GM06990 (cell line): ENCODE measurements at regions not wholly inside any gene's neighbourhood (a gene's known extent, or its start where the extent isn't known, plus 50 kb on each side); places are given as distances from the start of the nearest gene placed in this dataset.

ENCODE experiments used
- DNase-seq: peaks from one replicate; pipeline ENCODE4 v3.0.0-alpha.2; 2011; ENCODE audit not compliant: insufficient read length; ENCODE audit errors: extremely low read depth
- H3K27me3 ChIP-seq: replicated peaks from 2 replicates; pipeline ENCODE4 v1.6.0; 2011; ENCODE audit warnings: low read length; ENCODE audit not compliant: control insufficient read depth, insufficient read depth
- H3K36me3 ChIP-seq: 2 replicates; pipeline ENCODE4 v1.5.1; 2011; ENCODE audit warnings: low read length; ENCODE audit not compliant: control insufficient read depth, insufficient read depth
- H3K4me3 ChIP-seq: replicated peaks from 2 replicates; pipeline ENCODE4 v1.5.1; 2011; ENCODE audit warnings: low read depth, mild to moderate bottlenecking, control low read depth, low read length
- TF ChIP-seq, protein P1 (sequence below): IDR thresholded peaks from 2 replicates; pipeline ENCODE4 v1.5.1; 2011; ENCODE audit warnings: low read length, control low read depth, mild to moderate bottlenecking, inconsistent platforms; ENCODE audit not compliant: insufficient read depth, poor library complexity, severe bottlenecking

DNA sequence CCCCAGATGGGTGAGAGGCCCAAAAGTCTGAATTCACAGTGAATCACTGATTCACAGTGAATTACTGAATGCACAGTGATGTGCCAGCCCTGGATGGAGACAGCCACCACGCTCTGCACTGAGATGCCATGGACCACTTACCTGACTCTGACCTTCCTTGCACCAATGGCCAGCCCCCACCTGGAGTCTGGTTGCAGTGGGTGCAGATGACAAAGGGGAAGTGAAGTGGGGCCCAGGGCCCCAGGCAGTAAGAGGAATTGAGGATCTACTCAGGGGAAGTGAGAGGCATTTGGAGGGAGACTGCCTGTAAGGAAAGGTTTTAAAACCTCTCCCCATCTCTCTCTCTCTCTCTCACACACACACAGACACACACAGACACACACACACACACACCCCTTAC, 412.1 kb downstream of the CYLC2 start:
- DNase-seq = no peak
- Histone ChIP-seq H3K4me3 (no peak overlapping the region), H3K36me3 (no peaks in the 10 kb centered on the region), H3K27me3 (no peaks in the 10 kb centered on the region)
- TF ChIP-seq, protein P1, sequence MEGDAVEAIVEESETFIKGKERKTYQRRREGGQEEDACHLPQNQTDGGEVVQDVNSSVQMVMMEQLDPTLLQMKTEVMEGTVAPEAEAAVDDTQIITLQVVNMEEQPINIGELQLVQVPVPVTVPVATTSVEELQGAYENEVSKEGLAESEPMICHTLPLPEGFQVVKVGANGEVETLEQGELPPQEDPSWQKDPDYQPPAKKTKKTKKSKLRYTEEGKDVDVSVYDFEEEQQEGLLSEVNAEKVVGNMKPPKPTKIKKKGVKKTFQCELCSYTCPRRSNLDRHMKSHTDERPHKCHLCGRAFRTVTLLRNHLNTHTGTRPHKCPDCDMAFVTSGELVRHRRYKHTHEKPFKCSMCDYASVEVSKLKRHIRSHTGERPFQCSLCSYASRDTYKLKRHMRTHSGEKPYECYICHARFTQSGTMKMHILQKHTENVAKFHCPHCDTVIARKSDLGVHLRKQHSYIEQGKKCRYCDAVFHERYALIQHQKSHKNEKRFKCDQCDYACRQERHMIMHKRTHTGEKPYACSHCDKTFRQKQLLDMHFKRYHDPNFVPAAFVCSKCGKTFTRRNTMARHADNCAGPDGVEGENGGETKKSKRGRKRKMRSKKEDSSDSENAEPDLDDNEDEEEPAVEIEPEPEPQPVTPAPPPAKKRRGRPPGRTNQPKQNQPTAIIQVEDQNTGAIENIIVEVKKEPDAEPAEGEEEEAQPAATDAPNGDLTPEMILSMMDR = no peak

DNA sequence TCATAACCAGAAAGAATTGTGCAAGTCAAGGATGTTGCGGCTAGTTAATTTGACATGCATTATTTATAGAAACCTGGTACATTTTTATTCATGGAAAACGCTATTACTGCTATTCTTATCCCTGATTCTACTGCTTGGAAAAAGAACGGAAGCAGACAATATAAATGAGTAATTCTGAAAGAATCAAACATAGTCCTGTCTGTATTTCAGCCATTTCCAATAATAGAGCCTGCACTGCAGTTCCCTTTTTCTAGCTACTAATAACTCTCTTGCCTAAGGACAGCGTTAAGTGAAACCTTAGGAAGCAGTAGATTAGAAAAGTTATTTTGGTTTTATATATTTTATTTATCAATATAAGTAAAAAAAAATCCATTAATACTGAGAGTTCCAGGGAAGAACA, 414.9 kb downstream of the CYLC2 start:
- H3K36me3 ChIP-seq = no peaks in the 10 kb centered on the region
- no peak overlapping the region for H3K4me3 ChIP-seq
- TF ChIP-seq, protein P1 = no peak
- no peaks in the 10 kb centered on the region for H3K27me3 ChIP-seq
- DNase-seq = no peak

DNA sequence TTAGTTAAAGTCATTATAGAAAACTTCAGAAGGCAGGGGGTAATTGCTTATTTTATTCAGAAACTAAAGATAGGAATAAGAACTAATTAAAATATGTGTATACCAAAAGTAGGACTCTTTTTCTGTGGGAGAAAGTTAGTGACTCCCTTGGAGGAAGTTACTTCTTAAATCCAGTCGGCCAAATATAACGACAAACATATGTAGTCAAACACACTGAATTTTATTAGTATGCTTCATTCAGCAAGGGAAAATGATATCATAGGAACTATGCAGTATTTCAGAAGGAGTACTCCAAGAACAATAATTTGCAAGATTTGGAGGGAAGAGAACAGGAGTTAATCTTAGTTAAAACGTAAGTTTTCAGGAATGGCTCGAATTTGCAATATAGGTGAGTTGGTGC, 432.6 kb downstream of the CYLC2 start:
- Histone ChIP-seq H3K27me3 (no peaks in the 10 kb centered on the region), H3K4me3 (no peak overlapping the region), H3K36me3 (no peaks in the 10 kb centered on the region)
- DNase-seq = no peak
- TF ChIP-seq, protein P1 = no peak

DNA sequence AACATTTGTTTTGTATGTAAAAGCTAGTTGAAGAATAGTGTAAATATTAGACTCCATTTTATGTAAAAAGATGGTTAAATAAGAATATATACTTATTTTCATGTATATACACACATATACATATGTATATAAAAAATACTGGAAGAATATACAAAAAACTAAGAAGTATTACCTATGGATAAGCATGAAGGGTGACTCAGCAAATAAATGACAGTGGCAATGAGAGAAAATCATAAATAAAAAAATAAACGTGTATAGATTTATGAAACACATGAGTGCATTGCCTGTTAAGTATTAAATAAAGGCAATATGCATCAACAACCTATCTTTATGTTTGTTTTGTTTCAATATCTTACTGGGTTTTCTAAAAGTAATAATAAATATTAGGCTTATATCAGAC, 435.3 kb downstream of the CYLC2 start:
- Histone ChIP-seq H3K4me3 (no peak overlapping the region), H3K36me3 (no peaks in the 10 kb centered on the region), H3K27me3 (no peaks in the 10 kb centered on the region)
- DNase-seq = no peak
- TF ChIP-seq, protein P1 = no peak

DNA sequence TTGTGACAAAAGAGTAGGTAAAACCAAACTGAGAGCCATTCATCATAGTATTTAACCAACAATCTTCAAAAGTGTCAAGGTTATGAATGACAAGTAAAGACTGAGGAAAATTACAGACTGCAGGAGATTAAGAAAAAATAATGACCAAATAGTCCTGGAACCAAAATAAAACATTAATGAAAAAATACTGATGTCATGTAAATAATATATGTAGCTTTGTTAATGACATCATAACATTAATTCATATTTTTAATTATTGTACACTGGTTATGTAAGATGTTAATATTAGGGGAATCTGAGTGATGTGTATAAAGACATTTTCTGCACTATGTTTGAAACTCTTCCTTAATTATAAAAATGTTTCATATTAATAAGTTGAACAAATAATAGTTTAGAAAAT, 436.7 kb downstream of the CYLC2 start:
- DNase-seq = no peak
- Histone ChIP-seq H3K36me3 (no peaks in the 10 kb centered on the region), H3K4me3 (no peak overlapping the region), H3K27me3 (no peaks in the 10 kb centered on the region)
- TF ChIP-seq, protein P1 = no peak

DNA sequence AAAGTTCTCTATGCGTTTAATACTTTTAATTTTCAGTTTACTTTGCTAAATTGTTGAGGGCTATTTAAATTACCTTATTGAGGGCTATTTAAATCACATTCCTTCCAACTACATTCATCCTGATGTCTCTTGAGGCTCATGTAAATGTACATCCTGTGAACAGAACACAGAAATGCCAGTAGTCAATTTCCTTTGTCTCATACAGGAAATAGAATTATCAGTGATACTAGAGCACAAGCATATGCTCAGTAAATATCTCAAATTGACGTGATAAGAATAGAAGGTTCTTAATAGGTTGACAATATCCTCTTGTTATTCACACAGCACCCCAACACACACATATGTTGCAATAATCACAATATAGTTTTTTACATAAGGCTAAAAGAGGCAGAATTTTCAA, 449.0 kb downstream of the CYLC2 start:
- DNase-seq = no peak
- TF ChIP-seq, protein P1 = no peak
- Histone ChIP-seq H3K4me3 (no peak overlapping the region), H3K36me3 (no peaks in the 10 kb centered on the region), H3K27me3 (no peaks in the 10 kb centered on the region)
